WTC11 (cell line): ENCODE measurements at regions not wholly inside any gene's neighbourhood (a gene's known extent, or its start where the extent isn't known, plus 50 kb on each side); places are given as distances from the start of the nearest gene placed in this dataset.
"Not testable (repeated sequence)": the region's sequence is repeated elsewhere in the genome, so short reads cannot be mapped to it uniquely, and the experiment has no call there.

Experiments used
- CTCF ChIP-seq: fragments of 200-600 bp; IDR thresholded peaks from 2 replicates; pipeline ENCODE4 v1.8.0; 2022; ENCODE audit warnings: antibody characterized with exemption
- E2F4 ChIP-seq: sonication (generic); formaldehyde crosslinking; IDR thresholded peaks from 2 replicates; pipeline ENCODE4 v1.8.1; 2022; ENCODE audit warnings: low read depth, mild to moderate bottlenecking, moderate library complexity, missing genetic modification reagents, borderline replicate concordance
- KAT7 ChIP-seq: sonication (generic); formaldehyde crosslinking; IDR thresholded peaks from 2 replicates; pipeline ENCODE4 v1.8.1; 2023; ENCODE audit warnings: missing genetic modification reagents, mild to moderate bottlenecking, borderline replicate concordance
- MXD4 ChIP-seq: fragments of 250-450 bp; sonication (Bioruptor Pico); IDR thresholded peaks from 2 replicates; pipeline ENCODE4 v1.8.0; 2021; ENCODE audit warnings: mild to moderate bottlenecking, moderate library complexity, borderline replicate concordance
- NR2C2 ChIP-seq: sonication (generic); formaldehyde crosslinking; IDR thresholded peaks from 2 replicates; pipeline ENCODE4 v1.8.0; 2022; ENCODE audit warnings: mild to moderate bottlenecking, missing genetic modification reagents
- ZNF232 ChIP-seq: sonication (generic); formaldehyde crosslinking; IDR thresholded peaks from 2 replicates; pipeline ENCODE4 v1.8.0; 2022; ENCODE audit warnings: mild to moderate bottlenecking, missing genetic modification reagents
- ZNF416 ChIP-seq: fragments of 250-450 bp; sonication (Bioruptor Pico); IDR thresholded peaks from 2 replicates; pipeline ENCODE4 v1.9.0; 2021; ENCODE audit warnings: mild to moderate bottlenecking, inconsistent platforms

- not testable (repeated sequence) for TF ChIP-seq ZNF416 (CRISPR knock-in tag); ZNF232 (CRISPR knock-in tag); CTCF; E2F4; KAT7 (CRISPR knock-in tag); MXD4; NR2C2 (CRISPR knock-in tag)
Observed at GRCh38 chr2:111579500-111580134, 304.4 kb downstream of the ANAPC1 start.
